Upper lobe of left lung (tissue), 4 donors: ENCODE measurements at regions not wholly inside any gene's neighbourhood (a gene's known extent, or its start where the extent isn't known, plus 50 kb on each side); places are given as distances from the start of the nearest gene placed in this dataset.

Source experiments
- CTCF ChIP-seq, 6 experiments: fragments of 450-650 bp in 4 of 6; fragments of 200-600 bp in 2 of 6; sonication (generic) in 2 of 6; IDR thresholded peaks; one replicate each; pipeline ENCODE4 v1.5.1; 2016 to 2019; ENCODE audit warnings: antibody characterized with exemption in 6 of 6
- POLR2A ChIP-seq, 4 donors: fragments of 450-650 bp; IDR thresholded peaks; one replicate each; pipeline ENCODE4 v1.5.1; 2016 to 2017; ENCODE audit warnings: antibody characterized with exemption in 4 of 4, mild to moderate bottlenecking in 2 of 4
- POLR2AphosphoS5 ChIP-seq, 2 donors: sonication (generic); formaldehyde crosslinking; IDR thresholded peaks; one replicate each; pipeline ENCODE4 v1.5.1; 2017; ENCODE audit warnings: antibody characterized with exemption in 2 of 2

- TF ChIP-seq CTCF (IDR thresholded peaks at IDR 0.05) (peak; percentile 55 to 92 (median 69)), POLR2A (IDR thresholded peaks at IDR 0.05) (no peak), POLR2AphosphoS5 (IDR thresholded peaks at IDR 0.05) (no peak)
Observed at GRCh38 chr6:30411515-30412207, 66.7 kb downstream of the RPP21 start.
